ENCODE measurements at regions not wholly inside any gene's neighbourhood (a gene's known extent, or its start where the extent isn't known, plus 50 kb on each side); places are given as distances from the start of the nearest gene placed in this dataset.

GRCh38 chr1:203422656-203423055 lies 53.0 kb upstream of the PRELP start:
- no peaks in the 10 kb centered on the region for H3K9me3 ChIP-seq
- H3K27ac ChIP-seq, result no peak overlapping the region
- TF ChIP-seq CTCF (IDR thresholded peaks at IDR 0.05), result no peak
- H3K27me3 ChIP-seq, result peaks cover 0 to 27% of the 10 kb centered on the region in 2 donors
- DNase-seq (no peak), ATAC-seq (no peak)
- intact Hi-C loops (cut with DNase I), result no loop called here
- no peak overlapping the region for H3K4me3 ChIP-seq
- no peaks in the 10 kb centered on the region for H3K4me1 ChIP-seq
- H3K36me3 ChIP-seq, result no peaks in the 10 kb centered on the region

GRCh38 chr1:203424285-203424684 lies 51.3 kb upstream of the PRELP start:
- TF ChIP-seq CTCF (IDR thresholded peaks at IDR 0.05), result no peak
- Histone ChIP-seq H3K4me1 (no peaks in the 10 kb centered on the region), H3K9me3 (no peaks in the 10 kb centered on the region), H3K27me3 (peaks cover 0 to 32% of the 10 kb centered on the region in 2 donors), H3K36me3 (no peaks in the 10 kb centered on the region), H3K4me3 (no peak overlapping the region), H3K27ac (no peak overlapping the region)
- intact Hi-C loops (cut with DNase I), result no loop called here
- no peak for ATAC-seq
- DNase-seq, result no peak

GRCh38 chr1:203424861-203425662 lies 50.5 kb upstream of the PRELP start:
- Histone ChIP-seq H3K9me3 (no peaks in the 10 kb centered on the region), H3K27me3 (peaks cover 0 to 37% of the 10 kb centered on the region in 2 donors), H3K4me1 (no peaks in the 10 kb centered on the region), H3K36me3 (no peaks in the 10 kb centered on the region), H3K27ac (no peak overlapping the region), H3K4me3 (no peak overlapping the region)
- TF ChIP-seq CTCF (IDR thresholded peaks at IDR 0.05), result no peak
- DNase-seq (no peak), ATAC-seq (no peak)
- intact Hi-C loops (cut with DNase I), result no loop called here

- H3K9me3 ChIP-seq, result no peaks in the 10 kb centered on the region
- H3K36me3 ChIP-seq, result no peaks in the 10 kb centered on the region
- no peak overlapping the region for H3K4me3 ChIP-seq
- no peaks in the 10 kb centered on the region for H3K4me1 ChIP-seq
- TF ChIP-seq CTCF (IDR thresholded peaks at IDR 0.05), result no peak
- intact Hi-C loops (cut with DNase I), result no loop called here
- no peak overlapping the region for H3K27ac ChIP-seq
- DNase-seq, result no peak
- H3K27me3 ChIP-seq, result peaks cover 0 to 37% of the 10 kb centered on the region in 2 donors
- ATAC-seq, result no peak
These were observed 50.0 kb upstream of the PRELP start for GRCh38 chr1:203425663-203425975.

Measured in left lung (tissue), 4 donors.